Tibial nerve (tissue), 4 donors: ENCODE measurements at regions not wholly inside any gene's neighbourhood (a gene's known extent, or its start where the extent isn't known, plus 50 kb on each side); places are given as distances from the start of the nearest gene placed in this dataset.

Source experiments
- DNase-seq, 2 donors: peaks; one replicate each; pipeline ENCODE4 v3.0.0-alpha.2; 2019; ENCODE audit warnings: low spot score in 2 of 2
- H3K27ac ChIP-seq, 4 donors: fragments of 200-600 bp; sonication (generic) in 3 of 4; one replicate each; pipeline ENCODE4 v1.5.1; 2017 to 2019; ENCODE audit warnings: mild to moderate bottlenecking in 1 of 4
- H3K27me3 ChIP-seq, 2 donors: fragments of 200-600 bp; sonication (generic) in 1 of 2; one replicate each; pipeline versions ENCODE4 v1.5.1 to v1.6.0; 2017 to 2019
- H3K36me3 ChIP-seq, 3 donors: fragments of 200-600 bp; sonication (generic); one replicate each; pipeline ENCODE4 v1.5.1; 2018 to 2019
- H3K4me1 ChIP-seq, 4 donors: fragments of 200-600 bp; sonication (generic) in 3 of 4; one replicate each; pipeline ENCODE4 v1.5.1; 2017 to 2019
- H3K4me3 ChIP-seq, 4 donors: fragments of 200-600 bp; sonication (generic) in 3 of 4; one replicate each; pipeline ENCODE4 v1.5.1; 2017 to 2019; ENCODE audit warnings: mild to moderate bottlenecking in 1 of 4, moderate library complexity in 1 of 4
- H3K9me3 ChIP-seq, 4 donors: fragments of 200-600 bp; sonication (generic) in 3 of 4; one replicate each; pipeline ENCODE4 v1.5.1; 2017 to 2019
- EP300 ChIP-seq, 2 donors: sonication (generic); formaldehyde crosslinking; IDR thresholded peaks; one replicate each; pipeline ENCODE4 v1.6.1; 2017; ENCODE audit warnings: antibody characterized with exemption in 2 of 2, mild to moderate bottlenecking in 1 of 2
- POLR2A ChIP-seq, 2 donors: fragments of 450-650 bp; IDR thresholded peaks; one replicate each; pipeline ENCODE4 v1.6.1; 2017; ENCODE audit warnings: antibody characterized with exemption in 2 of 2, mild to moderate bottlenecking in 2 of 2, moderate library complexity in 2 of 2
- WGBS, 2 donors: methylation state at CpG; one replicate each; pipeline ENCODE4 v1.1.5; 2018; 5-methylcytosine and 5-hydroxymethylcytosine counted together
- TF ChIP-seq, protein P1 (sequence below), 5 experiments: fragments of 200-600 bp in 3 of 5; fragments of 450-650 bp in 2 of 5; sonication (generic) in 3 of 5; IDR thresholded peaks; one replicate each; pipeline ENCODE4 v1.5.1; 2016 to 2019; ENCODE audit warnings: antibody characterized with exemption in 5 of 5, mild to moderate bottlenecking in 3 of 5, moderate library complexity in 2 of 5

DNA sequence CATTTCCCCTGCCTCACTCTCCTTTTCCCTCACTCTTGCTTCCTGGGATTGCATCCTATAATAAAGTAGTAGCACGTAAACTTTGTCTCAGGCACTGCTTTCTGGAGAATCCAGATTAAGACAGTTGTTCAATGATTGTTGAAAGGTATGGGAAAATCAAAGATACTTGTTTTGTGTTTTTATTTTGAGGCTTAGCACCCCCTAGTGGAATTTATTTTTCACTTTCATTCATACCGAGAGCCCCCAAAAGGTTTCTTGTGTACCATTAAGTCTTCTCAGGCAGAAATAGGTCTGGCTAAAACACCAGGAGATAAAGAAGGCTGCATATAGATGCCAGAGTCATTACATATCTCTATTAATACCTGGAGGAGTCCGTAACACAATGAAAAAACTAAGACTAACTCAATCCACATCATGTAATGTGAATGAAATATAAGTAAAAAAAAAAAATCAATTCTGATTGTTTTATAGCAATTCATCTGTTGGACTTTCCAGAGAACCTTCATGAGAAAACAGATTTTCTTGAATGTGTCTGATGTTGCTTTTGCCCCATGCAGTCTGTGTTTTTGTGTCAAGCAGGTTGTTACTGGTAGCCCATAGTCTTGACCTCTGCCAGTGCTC is 103.5 kb downstream of the RPE65 start:
- no peaks in the 10 kb centered on the region for H3K27me3 ChIP-seq
- WGBS, 2 donors, result 52 to 56% methylated on average over 3 of the region's 3 CpGs
- DNase-seq, result no peak
- H3K4me1 ChIP-seq, result peaks cover 0 to 7% (median 0%) of the 10 kb centered on the region in 4 donors
- no peak overlapping the region for H3K27ac ChIP-seq
- peaks cover 0 to 2% (median 0%) of the 10 kb centered on the region in 4 donors for H3K9me3 ChIP-seq
- TF ChIP-seq POLR2A (IDR thresholded peaks at IDR 0.05), result no peak
- TF ChIP-seq, protein P1, sequence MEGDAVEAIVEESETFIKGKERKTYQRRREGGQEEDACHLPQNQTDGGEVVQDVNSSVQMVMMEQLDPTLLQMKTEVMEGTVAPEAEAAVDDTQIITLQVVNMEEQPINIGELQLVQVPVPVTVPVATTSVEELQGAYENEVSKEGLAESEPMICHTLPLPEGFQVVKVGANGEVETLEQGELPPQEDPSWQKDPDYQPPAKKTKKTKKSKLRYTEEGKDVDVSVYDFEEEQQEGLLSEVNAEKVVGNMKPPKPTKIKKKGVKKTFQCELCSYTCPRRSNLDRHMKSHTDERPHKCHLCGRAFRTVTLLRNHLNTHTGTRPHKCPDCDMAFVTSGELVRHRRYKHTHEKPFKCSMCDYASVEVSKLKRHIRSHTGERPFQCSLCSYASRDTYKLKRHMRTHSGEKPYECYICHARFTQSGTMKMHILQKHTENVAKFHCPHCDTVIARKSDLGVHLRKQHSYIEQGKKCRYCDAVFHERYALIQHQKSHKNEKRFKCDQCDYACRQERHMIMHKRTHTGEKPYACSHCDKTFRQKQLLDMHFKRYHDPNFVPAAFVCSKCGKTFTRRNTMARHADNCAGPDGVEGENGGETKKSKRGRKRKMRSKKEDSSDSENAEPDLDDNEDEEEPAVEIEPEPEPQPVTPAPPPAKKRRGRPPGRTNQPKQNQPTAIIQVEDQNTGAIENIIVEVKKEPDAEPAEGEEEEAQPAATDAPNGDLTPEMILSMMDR (IDR thresholded peaks at IDR 0.05), result peak; percentile 18 to 56 (median 36)
- no peak overlapping the region for H3K4me3 ChIP-seq
- H3K36me3 ChIP-seq, result no peaks in the 10 kb centered on the region

DNA sequence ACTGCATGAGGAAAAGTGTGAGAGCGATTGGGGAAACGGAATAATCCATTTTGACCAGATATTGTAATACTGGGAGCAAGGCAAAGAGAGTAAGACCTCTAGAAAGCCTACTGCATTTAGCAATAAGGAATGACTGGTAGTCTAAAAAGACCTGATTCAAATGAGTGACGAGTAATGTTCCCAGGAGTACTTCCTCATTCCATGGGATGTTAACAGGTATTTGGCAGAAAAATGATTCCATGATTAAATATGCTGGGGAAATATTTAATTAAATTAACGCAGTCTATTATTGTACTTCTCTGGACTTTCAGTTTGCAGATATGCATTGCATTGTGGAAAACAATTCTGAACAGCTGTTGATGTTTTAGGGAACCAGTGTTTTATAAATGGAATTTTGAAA is 105.5 kb downstream of the RPE65 start:
- Histone ChIP-seq H3K36me3 (no peaks in the 10 kb centered on the region), H3K27ac (no peak overlapping the region), H3K4me1 (peaks cover 0 to 7% (median 0%) of the 10 kb centered on the region in 4 donors), H3K9me3 (peaks cover 0 to 2% (median 0%) of the 10 kb centered on the region in 4 donors), H3K27me3 (no peaks in the 10 kb centered on the region), H3K4me3 (no peak overlapping the region)
- 72 to 83% methylated on average over 4 of the region's 4 CpGs for WGBS, 2 donors
- TF ChIP-seq EP300 (IDR thresholded peaks at IDR 0.05) (no peak), POLR2A (IDR thresholded peaks at IDR 0.05) (no peak)
- TF ChIP-seq, protein P1 (IDR thresholded peaks at IDR 0.05), result no peak
- DNase-seq, result no peak

- Histone ChIP-seq H3K9me3 (no peaks in the 10 kb centered on the region), H3K27ac (no peak overlapping the region), H3K36me3 (no peaks in the 10 kb centered on the region), H3K4me1 (peaks cover 0 to 10% (median 0%) of the 10 kb centered on the region in 4 donors), H3K27me3 (no peaks in the 10 kb centered on the region), H3K4me3 (no peak overlapping the region)
- 72 to 78% methylated on average over 5 of the region's 5 CpGs for WGBS, 2 donors
- no peak for TF ChIP-seq EP300 (IDR thresholded peaks at IDR 0.05)
- DNase-seq, result no peak
Measured at GRCh38 chr1:68340951-68341350, 108.6 kb upstream of the WLS start.

DNA sequence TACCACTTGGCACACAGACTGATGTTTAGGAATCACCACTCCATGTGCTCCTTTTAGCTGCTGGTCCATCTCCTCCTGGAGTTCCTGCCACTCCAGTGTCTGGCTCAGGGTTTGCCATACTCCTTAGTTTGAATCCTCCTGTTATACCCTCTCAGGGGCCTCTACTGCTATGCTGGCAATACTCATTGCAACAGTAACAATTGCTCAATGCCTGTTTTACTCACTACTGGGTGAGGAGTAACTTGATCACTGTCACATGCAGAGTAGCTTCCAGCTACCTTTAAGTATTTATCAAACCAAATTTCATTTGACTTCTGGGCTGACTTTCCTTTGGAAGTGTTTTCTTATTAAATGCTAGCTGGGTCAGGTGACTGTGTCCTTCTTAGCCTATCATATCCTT is 107.2 kb upstream of the WLS start:
- TF ChIP-seq, protein P1 (IDR thresholded peaks at IDR 0.05), result no peak
- TF ChIP-seq EP300 (IDR thresholded peaks at IDR 0.05) (peak in 1 of 2 donors; percentile 30), POLR2A (IDR thresholded peaks at IDR 0.05) (no peak)
- no peak overlapping the region for H3K27ac ChIP-seq
- peaks cover 0 to 10% (median 0%) of the 10 kb centered on the region in 4 donors for H3K4me1 ChIP-seq

GRCh38 chr1:68338081-68338480 is 105.8 kb upstream of the WLS start:
- Histone ChIP-seq H3K4me1 (peaks cover 0 to 10% (median 0%) of the 10 kb centered on the region in 4 donors), H3K4me3 (no peak overlapping the region), H3K27ac (no peak overlapping the region), H3K27me3 (no peaks in the 10 kb centered on the region), H3K9me3 (no peaks in the 10 kb centered on the region), H3K36me3 (no peaks in the 10 kb centered on the region)
- TF ChIP-seq, protein P1 (IDR thresholded peaks at IDR 0.05), result no peak
- TF ChIP-seq POLR2A (IDR thresholded peaks at IDR 0.05) (no peak), EP300 (IDR thresholded peaks at IDR 0.05) (no peak)
- 84 to 89% methylated on average over 1 of the region's 1 CpG for WGBS, 2 donors
- no peak for DNase-seq

More for the DNA sequence above, 107.2 kb upstream of the WLS start:
- Histone ChIP-seq H3K27me3 (no peaks in the 10 kb centered on the region), H3K4me3 (no peak overlapping the region), H3K9me3 (no peaks in the 10 kb centered on the region), H3K36me3 (no peaks in the 10 kb centered on the region)
- no peak for DNase-seq
